PFSK-1 (cell line): ENCODE measurements at regions not wholly inside any gene's neighbourhood (a gene's known extent, or its start where the extent isn't known, plus 50 kb on each side); places are given as distances from the start of the nearest gene placed in this dataset.

Experiments used
- FOXP2 ChIP-seq: optimal IDR thresholded peaks from 2 replicates; pipeline ENCODE3; 2011; ENCODE audit warnings: borderline replicate concordance, control low read depth, inconsistent platforms; ENCODE audit not compliant: insufficient read depth; ENCODE audit errors: extremely low read length, extremely low read depth
- POLR2AphosphoS5 ChIP-seq: IDR thresholded peaks from 2 replicates; pipeline ENCODE4 v1.6.1; 2012; ENCODE audit warnings: low read depth, mild to moderate bottlenecking, control low read depth, low read length, moderate library complexity
- REST ChIP-seq, 2 experiments: IDR thresholded peaks; 2 replicates each; pipeline versions ENCODE4 v1.6.1 to v1.8.0; 2011 to 2012; ENCODE audit warnings: low read depth in 2 of 2, low read length in 2 of 2, control low read depth in 1 of 2, inconsistent platforms in 1 of 2, mild to moderate bottlenecking in 1 of 2, moderate library complexity in 1 of 2; ENCODE audit not compliant: insufficient read depth in 1 of 2
- SIN3A ChIP-seq: IDR thresholded peaks from 2 replicates; pipeline ENCODE4 v1.6.1; 2012; ENCODE audit warnings: mild to moderate bottlenecking, low read length, moderate library complexity, borderline replicate concordance; ENCODE audit not compliant: insufficient read depth
- TAF1 ChIP-seq: IDR thresholded peaks from 2 replicates; pipeline ENCODE4 v1.6.1; 2012; ENCODE audit warnings: low read length, control low read depth, borderline replicate concordance; ENCODE audit not compliant: insufficient read depth

GRCh38 chr1:182303778-182304177, 87.8 kb downstream of the GLUL start:
- TF ChIP-seq TAF1 = no peak
- TF ChIP-seq FOXP2 = no peak
- no peak for TF ChIP-seq SIN3A
- TF ChIP-seq REST (IDR thresholded peaks at IDR 0.05; ENCODE audit: insufficient read depth in 1 of 2, low read depth in 2 of 2, low read length in 2 of 2) = no peak
- TF ChIP-seq POLR2AphosphoS5 = no peak

- TF ChIP-seq SIN3A (no peak), TAF1 (no peak), REST (IDR thresholded peaks at IDR 0.05; ENCODE audit: insufficient read depth in 1 of 2, low read depth in 2 of 2, low read length in 2 of 2) (no peak), POLR2AphosphoS5 (no peak), FOXP2 (no peak)
Measured at GRCh38 chr1:182301467-182302198, 90.0 kb downstream of the GLUL start.

- TF ChIP-seq TAF1 = no peak
- no peak for TF ChIP-seq REST (IDR thresholded peaks at IDR 0.05; ENCODE audit: insufficient read depth in 1 of 2, low read depth in 2 of 2, low read length in 2 of 2)
- TF ChIP-seq SIN3A = no peak
- no peak for TF ChIP-seq FOXP2
- TF ChIP-seq POLR2AphosphoS5 = no peak
Measured at GRCh38 chr1:182301026-182301436, 90.6 kb downstream of the GLUL start.

GRCh38 chr1:182299728-182300616, 91.6 kb downstream of the GLUL start:
- TF ChIP-seq SIN3A (no peak), REST (IDR thresholded peaks at IDR 0.05; ENCODE audit: insufficient read depth in 1 of 2, low read depth in 2 of 2, low read length in 2 of 2) (no peak), POLR2AphosphoS5 (no peak), TAF1 (no peak), FOXP2 (no peak)
